GM12891 (cell line): ENCODE measurements at regions not wholly inside any gene's neighbourhood (a gene's known extent, or its start where the extent isn't known, plus 50 kb on each side); places are given as distances from the start of the nearest gene placed in this dataset.
"Not testable (repeated sequence)": the region's sequence is repeated elsewhere in the genome, so short reads cannot be mapped to it uniquely, and the experiment has no call there.

ENCODE experiments used
- POLR2A ChIP-seq: IDR thresholded peaks from 2 replicates; pipeline ENCODE4 v1.6.1; 2011; ENCODE audit warnings: low read depth, low read length, control low read depth
- POLR2AphosphoS5 ChIP-seq: IDR thresholded peaks from 2 replicates; pipeline ENCODE4 v1.6.1; 2011; ENCODE audit warnings: low read depth, low read length, control low read depth
- POU2F2 ChIP-seq: IDR thresholded peaks from 2 replicates; pipeline ENCODE4 v1.6.1; 2011; ENCODE audit warnings: low read depth, mild to moderate bottlenecking, control low read depth, low read length, moderate library complexity
- SPI1 ChIP-seq: IDR thresholded peaks from 2 replicates; pipeline ENCODE4 v1.6.1; 2011; ENCODE audit warnings: low read depth, low read length, control low read depth
- TAF1 ChIP-seq: IDR thresholded peaks from 2 replicates; pipeline ENCODE4 v1.6.1; 2011; ENCODE audit warnings: low read depth, low read length, control low read depth

- TF ChIP-seq POU2F2, POLR2AphosphoS5, POLR2A, SPI1, TAF1: not testable (repeated sequence)
Observed at GRCh38 chr4:4032364-4032763, 194.4 kb downstream of the OTOP1 start.
